Kasumi-1 (cell line): ENCODE measurements at regions not wholly inside any gene's neighbourhood (a gene's known extent, or its start where the extent isn't known, plus 50 kb on each side); places are given as distances from the start of the nearest gene placed in this dataset.

Experiments
- DNase-seq, 2 experiments: peaks; one replicate each; lab custom pipeline; 2025; lab: John Stamatoyannopoulos, UW

DNA sequence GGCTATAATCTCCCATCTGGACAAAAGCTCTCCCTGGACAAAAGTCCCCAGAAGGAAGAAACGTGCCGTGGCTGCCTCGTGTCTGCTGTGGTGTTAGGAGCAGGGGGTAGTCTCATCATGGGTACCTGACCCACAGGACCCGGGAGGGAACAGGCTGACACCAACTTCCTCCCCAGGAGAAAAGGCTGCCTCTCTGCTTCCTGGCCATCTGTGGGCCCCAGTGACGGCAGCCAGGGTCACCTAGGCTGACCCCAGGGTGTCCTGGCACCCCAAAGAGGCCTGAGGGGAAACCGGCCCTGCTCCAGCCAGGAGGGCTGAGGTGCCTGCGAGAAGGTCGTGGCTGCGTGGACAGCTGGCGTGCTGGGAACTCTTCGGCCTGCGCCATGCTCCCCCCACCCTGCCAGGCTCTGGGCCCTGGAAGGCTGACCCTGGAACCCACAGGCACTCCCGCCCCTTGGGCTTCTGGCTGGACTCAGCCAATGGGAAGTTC, 133.9 kb downstream of the RFLNA start:
- DNase-seq = no peak

DNA sequence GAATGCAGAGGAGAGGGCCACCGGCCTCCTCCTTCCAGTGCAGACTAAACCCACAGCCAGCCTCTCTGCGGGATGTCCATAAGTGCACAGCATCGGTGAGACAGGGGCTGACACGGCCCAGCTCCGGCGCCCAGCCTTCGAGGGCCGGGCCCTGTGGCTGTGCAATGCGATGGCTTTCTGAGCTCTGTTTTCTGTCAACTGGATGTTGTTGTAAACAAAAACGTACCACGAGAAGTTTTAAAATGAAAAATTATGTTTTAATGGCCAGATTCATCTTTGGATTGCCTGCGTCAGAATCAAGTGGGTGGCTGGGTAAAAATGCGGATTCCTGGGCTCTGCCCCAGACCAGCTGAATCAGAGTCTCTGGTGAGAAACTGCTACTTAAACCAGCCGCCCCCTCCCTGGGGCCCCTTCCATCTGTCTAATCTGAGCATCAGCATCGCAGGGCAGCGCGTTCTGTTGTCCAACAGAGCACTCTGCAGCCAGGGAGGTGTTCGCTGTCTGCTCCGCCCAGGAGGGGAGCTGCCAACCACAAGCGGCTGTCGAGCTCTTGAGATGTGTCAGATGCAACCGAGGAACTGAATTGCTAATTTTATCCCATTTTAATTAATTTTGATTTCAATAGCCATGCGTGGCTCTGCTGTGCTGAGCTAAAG, 133.4 kb downstream of the RFLNA start:
- no peak for DNase-seq

DNA sequence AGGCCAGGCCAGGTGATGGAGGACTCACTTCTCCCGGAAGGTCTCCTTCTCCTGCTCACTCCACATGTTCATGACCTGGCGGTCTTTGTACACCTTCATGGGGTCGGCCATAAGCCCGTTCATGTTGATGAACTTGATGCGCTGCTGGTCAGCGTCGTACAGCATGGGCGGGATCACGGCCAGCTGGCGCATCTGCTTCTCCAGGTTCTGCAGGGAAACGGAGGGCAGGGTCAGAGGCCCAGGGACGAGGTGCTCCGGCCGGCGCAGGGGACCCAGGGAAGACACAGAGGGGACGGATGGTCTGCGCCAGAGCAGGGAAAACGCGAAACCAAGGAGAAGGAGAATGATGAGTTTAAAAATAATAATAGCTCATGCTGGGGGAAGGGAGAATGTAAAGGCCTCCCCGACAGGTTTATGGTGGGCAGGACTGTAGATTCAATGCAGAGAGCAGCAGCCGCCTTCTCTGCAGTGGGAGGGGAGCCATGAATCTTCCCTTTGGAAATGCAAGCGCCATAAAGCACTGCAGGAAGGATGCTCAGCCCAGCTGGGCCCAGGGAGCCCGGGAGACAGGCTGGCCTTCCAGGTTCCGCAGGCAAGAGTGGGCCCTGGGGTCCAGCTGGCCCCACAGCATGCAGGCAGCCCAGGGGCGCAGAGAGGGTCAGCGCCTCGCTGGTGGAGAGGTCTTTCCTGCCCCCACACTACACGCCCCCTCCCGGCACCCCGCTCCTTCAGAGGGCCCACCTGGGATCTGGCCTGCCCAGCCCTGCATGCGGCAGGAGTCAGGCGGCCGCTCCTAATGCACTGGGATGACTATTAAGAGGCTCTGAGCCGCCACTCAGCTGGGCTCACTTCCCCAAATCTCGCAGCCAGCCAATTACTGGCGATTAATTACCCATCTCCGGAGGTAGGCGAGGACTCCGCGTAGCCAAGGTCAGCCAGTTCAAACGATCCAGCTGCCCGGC, 132.0 kb downstream of the RFLNA start:
- DNase-seq = no peak

DNA sequence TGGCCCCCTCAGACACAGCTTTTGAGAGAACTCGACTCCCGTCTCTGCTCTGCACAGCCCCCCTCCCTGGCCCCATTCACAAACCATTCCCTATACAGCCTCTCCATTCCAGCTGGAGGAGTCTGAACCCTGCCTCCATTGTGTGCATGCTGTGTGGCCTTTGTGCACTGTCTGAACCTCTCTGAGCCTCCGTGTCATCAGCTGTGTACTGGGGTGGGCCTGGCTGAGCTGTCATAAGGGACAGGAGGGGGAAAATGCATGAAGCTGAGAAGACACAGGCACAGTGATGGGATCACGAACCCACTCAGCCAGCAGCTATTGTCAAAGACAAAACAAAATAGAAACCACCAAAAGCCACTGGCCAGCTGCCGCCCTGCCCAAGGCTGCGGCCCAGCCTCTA, 130.8 kb downstream of the RFLNA start:
- no peak for DNase-seq

DNA sequence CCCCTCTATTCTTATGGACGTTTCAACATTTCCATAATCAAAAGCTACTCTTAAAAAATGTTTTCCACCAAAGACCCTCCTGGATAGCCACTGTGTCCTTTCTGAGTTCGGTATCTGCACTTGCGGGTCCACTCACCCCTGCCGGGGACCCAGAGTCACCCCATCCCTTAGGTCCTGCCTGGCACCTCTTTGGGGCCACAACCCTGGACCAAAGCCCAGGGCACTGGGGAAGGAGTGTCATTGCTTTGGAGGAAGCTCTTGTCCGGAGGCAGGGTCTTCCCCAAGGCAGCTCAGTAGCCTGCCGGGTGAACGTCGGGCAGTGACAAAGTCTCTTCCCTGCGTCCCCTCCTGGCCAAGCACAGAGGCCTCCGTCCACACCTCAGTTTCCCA, 129.6 kb downstream of the RFLNA start:
- DNase-seq = no peak

DNA sequence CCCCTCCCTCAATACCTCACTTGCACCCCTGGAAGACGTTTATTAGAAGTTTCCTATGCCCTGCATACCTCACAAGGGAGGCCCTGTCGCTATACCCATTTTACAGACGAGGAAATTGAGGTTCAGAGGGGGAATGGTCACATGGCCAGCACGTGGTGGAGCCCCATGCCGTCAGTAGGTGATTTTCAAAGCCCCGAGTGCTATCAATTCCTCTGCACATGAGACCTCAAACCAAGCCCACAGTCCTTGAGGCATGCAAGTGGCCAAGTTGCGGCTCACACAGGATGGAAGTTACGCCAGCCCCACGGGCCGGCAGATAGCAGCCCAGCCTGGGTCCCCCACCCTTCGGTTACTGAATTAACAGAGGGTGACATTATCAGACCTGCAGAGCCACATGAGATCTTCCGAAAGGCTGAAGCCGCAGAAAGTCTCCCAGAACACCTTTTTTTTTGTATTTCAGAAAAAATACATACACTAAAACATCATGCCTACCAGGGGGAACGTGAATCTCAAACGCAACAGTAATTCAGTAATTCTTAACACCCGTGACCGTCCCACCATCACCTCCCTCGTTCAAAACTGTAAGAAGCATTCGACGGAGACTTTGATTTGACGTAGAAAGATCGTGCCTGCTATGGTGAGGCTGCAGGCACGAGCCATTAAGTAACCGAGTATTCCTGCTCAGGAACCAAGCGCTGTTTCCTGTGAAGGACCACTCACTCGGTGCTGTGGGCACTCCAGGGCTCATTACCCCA, 129.0 kb downstream of the RFLNA start:
- DNase-seq = no peak

DNA sequence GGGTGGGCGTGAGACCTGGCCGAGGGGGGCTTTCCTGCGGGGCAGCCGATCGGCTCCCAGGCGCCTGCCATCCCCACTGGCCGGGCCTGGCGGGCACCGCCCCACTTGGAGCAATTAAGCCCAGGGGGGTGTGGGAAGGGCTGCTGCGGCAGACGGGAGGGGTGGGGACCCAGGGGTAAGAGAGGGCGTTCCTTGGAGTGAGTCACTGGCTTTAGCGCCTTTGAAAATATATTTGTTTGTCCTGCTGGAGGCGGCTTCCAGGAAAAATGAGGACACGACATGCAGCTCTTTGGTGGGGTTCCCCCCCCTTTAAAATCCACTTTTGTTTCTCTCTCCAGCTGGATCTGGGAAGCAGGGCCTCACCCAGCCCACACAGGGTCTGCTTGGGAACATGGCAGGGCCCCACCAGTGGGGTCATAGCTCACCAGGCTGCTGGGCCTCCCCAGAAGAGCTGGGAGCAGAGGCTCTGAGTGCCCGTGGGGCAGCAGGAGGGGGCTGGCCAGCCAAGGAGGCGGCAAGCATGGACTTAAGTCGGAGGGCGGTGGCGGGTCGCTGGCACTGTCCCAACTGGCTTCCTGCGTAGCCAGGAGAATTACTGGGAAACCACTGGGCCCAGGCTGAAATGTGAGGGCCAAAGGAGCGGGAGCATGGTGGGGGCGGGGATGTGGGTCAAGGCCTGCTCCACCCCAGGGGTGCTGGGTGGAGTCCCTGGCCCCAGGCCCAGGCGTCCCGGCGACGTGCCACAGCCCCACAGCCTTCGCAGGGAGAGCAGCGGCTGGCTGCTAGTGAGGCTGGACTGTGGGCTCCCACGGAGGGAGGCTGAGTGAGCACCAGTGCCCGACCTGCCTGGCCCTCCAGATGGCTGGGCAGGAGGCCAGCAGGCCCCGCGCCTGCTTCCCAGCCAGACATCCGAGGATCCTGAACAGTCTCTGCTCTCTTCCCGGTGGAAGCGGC, 128.0 kb downstream of the RFLNA start:
- no peak for DNase-seq

DNA sequence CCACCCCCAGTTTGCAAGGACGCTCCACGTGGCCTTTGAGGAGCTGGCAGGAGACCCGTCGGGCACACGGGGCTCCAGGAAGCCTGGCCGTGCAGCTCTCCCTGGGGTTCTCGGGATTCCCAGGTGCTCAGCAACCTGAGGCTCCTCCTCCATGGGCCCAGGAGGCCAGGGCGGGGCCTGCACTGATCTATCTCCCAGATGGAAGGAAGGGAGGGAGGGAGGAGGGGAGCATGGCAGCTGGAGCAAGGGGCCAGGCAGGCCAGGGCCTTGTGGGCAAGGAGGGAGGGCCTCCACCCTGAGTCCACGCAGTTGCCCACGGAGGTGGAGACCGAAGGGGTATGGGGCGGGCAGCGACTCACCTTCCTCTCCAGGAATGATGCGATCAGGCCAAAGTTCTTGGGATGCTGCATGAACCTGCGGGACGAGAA, 127.3 kb downstream of the RFLNA start:
- DNase-seq = no peak

DNA sequence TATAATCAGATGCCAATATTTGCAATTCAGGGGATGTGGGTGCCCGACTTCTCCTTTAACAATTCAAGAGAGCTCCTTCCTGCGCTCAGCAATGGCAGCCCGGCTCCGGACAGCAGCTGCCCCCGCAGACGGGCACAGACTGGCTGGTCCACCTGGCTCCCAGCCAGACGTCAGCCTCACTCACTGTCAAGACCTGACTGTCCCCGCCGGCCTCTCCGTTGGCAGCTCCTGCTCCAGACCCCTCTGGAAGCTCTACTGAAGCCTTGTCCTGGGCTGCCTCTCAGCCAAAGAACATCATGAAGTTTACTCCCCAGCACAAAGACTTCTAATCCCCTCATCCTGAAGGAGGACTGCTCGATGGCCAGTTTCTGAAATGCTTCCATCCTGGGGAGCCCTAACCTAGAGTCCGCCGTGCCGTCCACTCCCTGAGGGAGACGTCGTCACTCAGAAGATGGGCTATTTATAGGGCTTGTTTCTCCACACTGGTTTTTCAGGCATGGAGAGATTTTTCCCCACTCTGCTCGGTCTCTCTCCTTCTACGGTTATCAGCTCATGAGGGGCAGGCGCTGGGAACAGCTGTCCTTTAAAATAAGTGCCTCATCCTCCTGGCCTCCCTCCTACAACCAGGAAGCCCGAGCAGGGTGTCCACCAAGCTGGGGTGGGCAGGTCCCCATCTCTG, 126.2 kb downstream of the RFLNA start:
- DNase-seq = no peak

DNA sequence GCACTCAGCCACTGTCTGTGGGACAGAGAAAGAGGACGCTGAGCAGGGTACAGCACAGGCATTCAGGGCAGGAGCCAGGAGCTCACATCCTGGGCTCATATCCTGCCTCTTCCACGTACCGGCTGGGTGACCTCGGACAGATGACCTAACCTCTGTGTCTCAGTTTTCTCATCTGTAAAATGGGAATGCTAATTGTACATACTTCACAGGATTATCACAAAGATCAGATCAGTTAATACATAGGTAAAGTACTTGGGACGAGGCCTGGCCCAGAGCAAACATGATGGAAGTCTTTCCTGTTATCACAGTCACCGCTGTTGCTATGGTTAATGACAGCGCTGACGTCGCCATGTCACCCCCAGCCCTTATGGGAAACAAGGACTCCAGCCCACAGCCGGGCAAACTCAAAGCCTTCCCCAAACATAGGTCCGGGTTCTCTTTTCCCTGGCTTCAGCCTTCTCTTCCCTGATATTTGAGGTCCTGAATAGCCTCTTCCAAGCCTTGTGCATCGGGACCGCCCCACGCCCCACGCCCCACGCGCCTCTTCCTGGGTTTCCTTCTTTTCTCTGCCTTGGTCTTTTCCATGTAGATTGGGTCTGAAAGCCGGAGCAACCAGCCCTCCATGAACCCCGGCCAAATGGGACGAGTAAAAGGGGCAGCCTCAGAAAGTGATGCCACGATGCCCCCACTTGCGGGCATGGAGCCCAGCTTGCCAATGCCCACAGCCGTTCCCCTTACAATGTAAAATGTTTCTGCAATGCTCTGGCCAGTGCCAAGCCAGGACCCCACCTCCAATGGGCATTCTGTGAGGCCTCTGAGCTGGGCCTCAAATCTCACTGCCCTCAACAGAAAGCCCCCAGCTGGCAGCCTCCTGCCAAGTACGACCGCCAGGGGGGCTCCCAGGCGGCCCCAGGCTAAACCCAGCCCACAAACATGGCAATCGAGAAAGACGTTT, 125.4 kb downstream of the RFLNA start:
- DNase-seq = no peak

DNA sequence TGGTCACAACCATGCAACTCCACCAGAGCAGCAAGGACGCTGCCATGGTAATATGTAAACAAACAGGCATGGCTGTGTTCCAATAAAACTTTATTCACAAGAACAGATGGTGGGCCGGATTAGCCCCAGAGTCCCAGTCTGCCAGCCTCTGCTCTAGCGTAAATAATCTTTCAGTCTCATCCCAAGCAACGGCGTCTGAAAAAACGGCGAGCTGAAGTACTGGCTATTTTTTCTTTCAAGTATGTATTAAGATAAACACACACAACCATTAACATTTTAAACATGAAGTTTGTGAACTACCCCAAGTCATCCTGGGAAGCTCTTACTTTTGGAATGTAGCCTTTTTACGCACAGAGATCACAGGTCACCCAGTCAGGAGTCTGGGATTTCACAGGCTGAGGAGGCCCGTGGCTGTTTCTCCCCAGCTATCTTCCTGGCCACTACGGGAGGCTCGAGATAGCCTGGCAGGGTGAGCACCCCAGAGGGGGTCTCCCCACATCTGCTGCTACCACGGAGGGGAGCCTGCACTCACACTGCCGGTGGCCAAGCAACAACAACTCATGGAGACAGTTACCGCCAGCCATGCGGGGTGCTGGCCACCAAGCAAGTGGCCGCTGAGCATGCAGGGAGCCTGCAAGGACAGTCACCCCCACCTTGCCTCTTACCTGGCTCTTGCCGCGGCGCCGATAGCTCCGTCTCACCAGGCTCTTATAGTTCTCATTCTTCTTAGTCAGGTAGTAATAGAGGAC, 124.6 kb downstream of the RFLNA start:
- DNase-seq = no peak

DNA sequence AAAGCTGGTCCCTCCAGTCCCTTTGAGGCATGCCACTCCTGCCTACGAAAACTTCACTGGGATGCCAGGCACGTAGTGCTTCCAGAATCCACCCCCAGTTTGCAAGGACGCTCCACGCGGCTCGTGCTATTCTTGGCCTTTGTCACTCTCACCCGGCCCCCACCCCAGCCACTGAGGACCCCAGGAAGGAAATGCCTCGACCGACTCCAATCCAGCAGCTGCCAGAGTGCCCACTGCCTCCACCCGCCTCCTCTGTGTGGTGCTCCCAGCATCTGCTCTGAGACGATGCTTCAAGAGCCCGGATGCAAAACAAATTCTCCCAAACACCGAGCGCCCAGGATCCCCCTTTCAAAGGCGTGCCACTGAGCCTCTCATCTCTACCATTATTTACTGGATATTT, 123.9 kb downstream of the RFLNA start:
- DNase-seq = no peak

DNA sequence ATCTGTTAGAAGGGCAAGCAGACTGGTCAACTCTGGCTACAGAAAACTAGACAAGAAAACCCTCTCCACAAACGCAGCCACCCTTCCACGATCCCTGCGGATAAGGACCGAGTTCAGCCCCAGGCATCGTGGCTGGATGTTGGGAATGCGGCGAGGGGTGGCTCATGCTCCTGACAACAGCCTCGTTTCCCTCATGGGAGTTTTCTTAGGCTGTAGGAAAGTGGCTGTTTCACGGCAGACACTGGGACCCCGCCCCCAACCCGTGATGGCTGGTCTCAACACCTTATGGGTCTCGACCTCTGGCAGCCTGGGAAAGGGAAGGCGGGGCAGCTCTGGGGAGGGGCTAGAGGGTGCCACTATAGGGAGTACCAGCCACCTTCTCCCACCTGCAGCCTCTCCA, 123.3 kb downstream of the RFLNA start:
- DNase-seq = no peak

DNA sequence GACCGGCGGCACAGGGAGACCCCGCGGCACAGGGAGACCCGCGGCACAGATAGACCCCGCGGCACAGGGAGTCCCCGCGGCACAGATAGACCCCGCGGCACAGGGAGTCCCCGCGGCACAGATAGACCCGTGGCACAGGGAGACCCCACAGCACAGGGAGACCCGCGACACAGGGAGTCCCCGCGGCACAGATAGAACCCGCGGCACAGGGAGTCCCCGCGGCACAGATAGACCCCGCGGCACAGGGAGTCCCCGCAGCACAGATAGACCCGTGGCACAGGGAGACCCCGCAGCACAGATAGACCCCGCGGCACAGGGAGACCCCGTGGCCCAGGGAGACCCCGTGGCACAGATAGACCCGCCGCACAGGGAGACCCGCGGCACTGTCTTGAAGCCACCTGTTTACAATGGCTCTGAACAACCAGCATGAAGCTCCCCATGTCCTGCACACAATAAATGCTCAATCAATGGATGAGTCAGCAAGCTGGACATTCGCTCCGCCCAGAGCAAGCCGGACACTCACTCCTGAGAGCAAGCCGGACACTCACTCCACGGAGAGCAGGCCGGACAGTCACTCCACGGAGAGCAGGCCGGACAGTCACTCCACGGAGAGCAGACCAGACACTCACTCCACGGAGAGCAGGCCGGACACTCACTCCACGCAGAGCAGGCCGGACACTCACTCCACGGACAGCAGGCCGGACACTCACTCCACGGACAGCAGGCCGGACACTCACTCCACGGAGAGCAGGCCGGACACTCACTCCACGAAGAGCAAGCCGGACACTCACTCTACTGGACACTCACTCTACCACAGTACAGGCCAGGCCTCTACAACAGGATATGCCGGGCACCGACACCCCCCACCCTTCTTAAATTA, 121.9 kb downstream of the RFLNA start:
- DNase-seq = no peak

DNA sequence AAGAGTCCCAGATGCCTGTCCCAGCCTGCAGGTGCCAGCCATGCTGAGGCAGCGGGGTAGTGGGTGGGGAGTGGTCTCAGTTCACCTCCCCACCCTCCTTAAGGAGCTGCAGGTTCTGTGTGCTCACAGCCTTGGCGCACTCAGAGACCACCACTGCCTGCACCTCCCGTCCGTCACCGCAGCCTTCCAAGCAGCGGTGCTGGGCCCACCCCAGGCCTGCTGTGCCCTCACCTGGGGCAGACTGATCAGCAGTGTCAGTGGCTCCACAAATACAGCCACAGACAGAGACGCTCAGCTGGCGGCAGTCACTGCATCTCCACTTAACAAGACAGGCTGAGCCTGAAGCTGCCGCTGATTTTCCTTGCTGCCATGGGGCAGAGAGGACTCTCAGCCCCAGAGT, 120.2 kb downstream of the RFLNA start:
- no peak for DNase-seq

DNA sequence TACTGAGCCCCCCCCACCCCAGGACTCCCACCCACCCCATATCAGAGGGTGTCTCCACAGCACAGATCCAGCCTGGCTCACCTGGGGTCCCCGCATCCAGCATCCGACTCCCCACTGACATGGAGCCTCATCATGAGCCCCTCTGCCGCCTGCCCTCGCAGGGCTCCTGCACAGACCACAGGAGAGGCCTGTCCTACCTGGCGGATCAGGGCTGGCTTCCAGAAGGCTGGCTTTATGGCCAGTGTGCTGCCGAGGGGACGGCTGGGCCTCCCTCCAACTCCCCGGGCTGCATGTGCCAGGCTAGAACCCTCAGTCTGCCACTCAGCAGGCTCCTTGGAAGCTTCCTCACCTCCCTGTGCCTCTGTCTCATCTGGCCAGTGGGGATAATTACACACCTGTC, 119.0 kb downstream of the RFLNA start:
- DNase-seq = no peak

DNA sequence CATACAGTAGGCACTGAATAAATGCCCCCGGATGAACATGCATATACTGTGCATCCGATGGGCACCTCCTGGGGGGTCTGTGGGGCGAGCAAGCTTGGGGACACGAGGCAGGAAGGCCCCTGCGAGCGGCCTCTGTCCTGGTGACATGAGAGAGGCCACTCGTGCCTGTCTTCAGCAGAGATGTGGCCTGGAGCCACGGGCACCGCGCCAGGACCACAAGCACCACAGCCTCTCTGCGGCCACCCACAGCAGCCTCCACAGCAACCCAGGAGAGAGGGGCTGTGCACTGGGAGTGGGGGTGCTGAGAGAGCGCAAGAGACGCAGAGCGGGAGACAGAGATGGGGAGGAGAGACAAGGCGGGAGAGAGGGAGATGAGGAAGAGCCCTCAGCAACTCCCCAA, 118.5 kb downstream of the RFLNA start:
- no peak for DNase-seq

DNA sequence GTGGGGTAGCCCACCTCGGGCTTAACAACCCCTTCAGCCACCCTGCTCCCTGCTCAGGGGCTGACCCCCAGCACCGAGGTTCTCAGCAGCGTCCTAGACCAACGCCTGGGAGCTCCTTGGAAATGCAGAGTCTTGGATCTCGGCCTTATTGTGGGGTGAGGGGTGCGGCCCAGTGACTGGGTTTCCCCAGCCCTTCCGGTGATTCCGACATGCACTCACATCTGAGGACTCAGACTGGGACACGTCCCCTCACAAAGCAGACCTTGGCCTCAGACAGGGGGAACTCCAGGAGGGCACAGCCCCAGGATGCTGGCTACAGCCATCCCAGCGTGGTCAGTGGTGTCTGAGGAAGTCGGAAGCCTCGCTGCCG, 117.7 kb downstream of the RFLNA start:
- no peak for DNase-seq
